OCI-LY1 (cell line): ENCODE measurements at regions not wholly inside any gene's neighbourhood (a gene's known extent, or its start where the extent isn't known, plus 50 kb on each side); places are given as distances from the start of the nearest gene placed in this dataset.

Experiments used
- H2AFZ ChIP-seq: fragments of 200-600 bp; sonication (generic), shearing (Covaris generic); 2 replicates; pipeline ENCODE4 v1.6.0; 2014; ENCODE audit warnings: antibody characterized with exemption, mild to moderate bottlenecking, low read length
- H3F3A ChIP-seq: fragments of 200-600 bp; sonication (generic), shearing (Covaris generic); 2 replicates; pipeline ENCODE4 v1.6.0; 2014; ENCODE audit warnings: mild to moderate bottlenecking, antibody characterized with exemption, low read length, moderate library complexity; ENCODE audit not compliant: insufficient read depth
- H3K27ac ChIP-seq: fragments of 200-600 bp; sonication (generic); 2 replicates; pipeline ENCODE4 v1.5.1; 2014; ENCODE audit warnings: low read length, mixed run types, mild to moderate bottlenecking, low read depth; ENCODE audit not compliant: poor library complexity, severe bottlenecking
- H3K27me3 ChIP-seq: fragments of 200-600 bp; sonication (generic); 2 replicates; pipeline ENCODE4 v1.6.0; 2014; ENCODE audit warnings: antibody characterized with exemption, mild to moderate bottlenecking, low read length, moderate library complexity; ENCODE audit not compliant: insufficient read depth
- H3K36me3 ChIP-seq: fragments of 200-600 bp; sonication (generic); 2 replicates; pipeline ENCODE4 v1.6.1; 2014; ENCODE audit warnings: mild to moderate bottlenecking, antibody characterized with exemption, low read length, moderate library complexity, mixed read lengths; ENCODE audit not compliant: insufficient read depth
- H3K4me1 ChIP-seq: fragments of 200-600 bp; sonication (generic); 2 replicates; pipeline ENCODE4 v1.5.1; 2014; ENCODE audit warnings: mild to moderate bottlenecking, low read length, moderate library complexity; ENCODE audit not compliant: insufficient read depth, severe bottlenecking
- H3K4me2 ChIP-seq: fragments of 200-600 bp; sonication (generic), shearing (Covaris generic); 2 replicates; pipeline ENCODE4 v1.6.1; 2014; ENCODE audit warnings: low read length
- H3K4me3 ChIP-seq: fragments of 200-600 bp; sonication (generic); 2 replicates; pipeline ENCODE4 v1.5.1; 2014; ENCODE audit warnings: low read length, low read depth, mild to moderate bottlenecking, mixed read lengths; ENCODE audit not compliant: poor library complexity, severe bottlenecking
- H3K79me2 ChIP-seq: fragments of 200-600 bp; shearing (Covaris generic); 2 replicates; pipeline ENCODE4 v1.6.1; 2016; ENCODE audit warnings: mixed run types, low read length, mixed read lengths; ENCODE audit not compliant: insufficient read depth
- H3K9ac ChIP-seq: fragments of 200-600 bp; sonication (generic), shearing (Covaris generic); 2 replicates; pipeline ENCODE4 v1.6.1; 2014; ENCODE audit warnings: mild to moderate bottlenecking, low read length, mixed read lengths
- H3K9me2 ChIP-seq: fragments of 200-600 bp; sonication (generic), shearing (Covaris generic); 2 replicates; pipeline ENCODE4 v1.6.1; 2014; ENCODE audit warnings: low read depth, mild to moderate bottlenecking, low read length, mixed read lengths
- H3K9me3 ChIP-seq: fragments of 200-600 bp; shearing (Covaris generic); 2 replicates; pipeline ENCODE4 v1.6.1; 2014; ENCODE audit warnings: low read length, mixed read lengths
- H4K20me1 ChIP-seq: fragments of 200-600 bp; sonication (generic), shearing (Covaris generic); 2 replicates; pipeline ENCODE4 v1.6.0; 2016; ENCODE audit warnings: mild to moderate bottlenecking, low read length; ENCODE audit not compliant: insufficient read depth
- EZH2 ChIP-seq: fragments of 200-600 bp; sonication (generic), shearing (Covaris generic); IDR thresholded peaks from 2 replicates; pipeline ENCODE4 v1.8.0; 2017; ENCODE audit warnings: borderline replicate concordance, mixed run types, mild to moderate bottlenecking, antibody characterized with exemption, low read length, moderate library complexity, mixed read lengths
- TF ChIP-seq, protein P1 (sequence below): fragments of 200-600 bp; sonication (generic), shearing (Covaris generic); IDR thresholded peaks from 2 replicates; pipeline ENCODE4 v1.5.1; 2017; ENCODE audit warnings: mild to moderate bottlenecking, antibody characterized with exemption, low read length, moderate library complexity, mixed read lengths

GRCh38 chr14:88962356-88962755, 137.9 kb downstream of the TTC8 start:
- H3K9ac ChIP-seq, result no peak overlapping the region
- TF ChIP-seq, protein P1, sequence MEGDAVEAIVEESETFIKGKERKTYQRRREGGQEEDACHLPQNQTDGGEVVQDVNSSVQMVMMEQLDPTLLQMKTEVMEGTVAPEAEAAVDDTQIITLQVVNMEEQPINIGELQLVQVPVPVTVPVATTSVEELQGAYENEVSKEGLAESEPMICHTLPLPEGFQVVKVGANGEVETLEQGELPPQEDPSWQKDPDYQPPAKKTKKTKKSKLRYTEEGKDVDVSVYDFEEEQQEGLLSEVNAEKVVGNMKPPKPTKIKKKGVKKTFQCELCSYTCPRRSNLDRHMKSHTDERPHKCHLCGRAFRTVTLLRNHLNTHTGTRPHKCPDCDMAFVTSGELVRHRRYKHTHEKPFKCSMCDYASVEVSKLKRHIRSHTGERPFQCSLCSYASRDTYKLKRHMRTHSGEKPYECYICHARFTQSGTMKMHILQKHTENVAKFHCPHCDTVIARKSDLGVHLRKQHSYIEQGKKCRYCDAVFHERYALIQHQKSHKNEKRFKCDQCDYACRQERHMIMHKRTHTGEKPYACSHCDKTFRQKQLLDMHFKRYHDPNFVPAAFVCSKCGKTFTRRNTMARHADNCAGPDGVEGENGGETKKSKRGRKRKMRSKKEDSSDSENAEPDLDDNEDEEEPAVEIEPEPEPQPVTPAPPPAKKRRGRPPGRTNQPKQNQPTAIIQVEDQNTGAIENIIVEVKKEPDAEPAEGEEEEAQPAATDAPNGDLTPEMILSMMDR, result no peak
- TF ChIP-seq EZH2, result no peak
- no peaks in the 10 kb centered on the region for H3K36me3 ChIP-seq
- H3K9me3 ChIP-seq, result no peaks in the 10 kb centered on the region
- no peaks in the 10 kb centered on the region for H3F3A ChIP-seq
- H3K27ac ChIP-seq, result no peak overlapping the region
- H3K4me2 ChIP-seq, result no peak overlapping the region
- no peaks in the 10 kb centered on the region for H3K4me1 ChIP-seq
- H3K9me2 ChIP-seq, result no peaks in the 10 kb centered on the region
- no peak overlapping the region for H3K4me3 ChIP-seq
- no peaks in the 10 kb centered on the region for H4K20me1 ChIP-seq
- H3K79me2 ChIP-seq, result no peaks in the 10 kb centered on the region
- no peaks in the 10 kb centered on the region for H3K27me3 ChIP-seq
- no peak overlapping the region for H2AFZ ChIP-seq

DNA sequence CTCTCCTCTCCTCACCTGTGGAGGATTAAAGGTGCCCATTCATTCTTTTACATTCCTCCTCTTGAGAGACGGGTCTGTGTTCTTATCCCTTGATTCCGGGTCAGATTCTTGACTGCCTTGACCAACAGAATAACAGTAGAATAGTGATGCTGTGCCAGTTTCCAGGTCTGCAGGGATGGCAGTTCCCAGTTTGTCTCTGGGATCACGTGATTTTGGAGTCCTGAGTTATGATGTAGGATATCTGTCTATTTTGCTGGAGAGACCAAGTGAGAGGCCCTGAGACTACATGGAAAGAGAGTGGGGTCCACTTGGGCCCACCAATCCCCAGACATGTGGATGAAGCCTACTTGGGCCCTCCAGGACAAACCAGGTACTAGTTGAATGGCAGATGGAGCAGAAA, 142.8 kb downstream of the TTC8 start:
- Histone ChIP-seq H3K4me3 (no peak overlapping the region), H3K4me1 (no peaks in the 10 kb centered on the region), H3F3A (no peaks in the 10 kb centered on the region), H4K20me1 (no peaks in the 10 kb centered on the region), H3K4me2 (no peak overlapping the region), H2AFZ (no peak overlapping the region), H3K9ac (no peak overlapping the region), H3K36me3 (no peaks in the 10 kb centered on the region), H3K27ac (no peak overlapping the region), H3K27me3 (no peaks in the 10 kb centered on the region; the same call in 1 of the 2 replicates), H3K79me2 (no peaks in the 10 kb centered on the region), H3K9me3 (no peaks in the 10 kb centered on the region), H3K9me2 (no peaks in the 10 kb centered on the region)
- TF ChIP-seq, protein P1, result no peak
- no peak for TF ChIP-seq EZH2

DNA sequence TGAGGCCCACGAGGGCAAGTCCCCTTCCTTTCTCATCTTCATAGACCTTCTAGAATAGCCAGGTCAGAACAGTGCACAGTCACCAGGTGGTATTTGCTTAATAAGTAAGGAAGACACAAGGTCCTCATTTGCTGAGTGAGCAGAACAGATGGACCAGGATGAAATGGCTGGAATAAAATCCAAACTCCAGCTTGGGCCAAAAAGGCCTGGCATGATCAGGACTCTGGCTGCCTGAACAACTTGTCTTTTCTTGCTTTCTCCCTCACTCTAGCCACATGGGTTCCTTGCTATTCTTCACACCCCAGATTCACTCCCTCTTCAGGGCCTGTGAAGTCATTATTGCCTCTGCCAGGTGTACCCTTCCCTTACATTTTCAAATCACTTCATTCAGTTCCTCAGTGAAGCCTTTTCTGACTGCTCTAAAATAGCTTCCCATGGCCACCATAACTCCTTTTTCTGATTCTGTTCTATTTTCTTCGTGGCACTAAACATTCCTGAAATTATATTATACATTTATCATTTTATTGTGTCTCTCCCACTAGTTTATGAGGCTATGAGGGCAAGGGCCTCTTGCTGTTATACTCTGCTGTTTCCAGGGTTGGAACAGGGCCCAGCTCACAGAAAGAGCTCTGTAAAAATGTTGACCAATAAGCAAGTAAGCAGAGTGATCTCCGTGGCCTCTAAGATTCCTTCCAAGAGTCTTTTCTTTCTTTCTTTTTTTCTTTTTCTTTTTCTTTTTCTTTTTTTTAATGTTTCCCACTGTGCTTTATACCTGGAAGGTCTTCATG, 150.8 kb downstream of the TTC8 start:
- H3K4me2 ChIP-seq, result no peak overlapping the region
- no peaks in the 10 kb centered on the region for H3K9me3 ChIP-seq
- H3K27ac ChIP-seq, result no peak overlapping the region
- H3K79me2 ChIP-seq, result no peaks in the 10 kb centered on the region
- H3K27me3 ChIP-seq, result no peaks in the 10 kb centered on the region
- H3K9me2 ChIP-seq, result no peaks in the 10 kb centered on the region
- TF ChIP-seq, protein P1, result no peak
- TF ChIP-seq EZH2, result no peak
- H3F3A ChIP-seq, result no peaks in the 10 kb centered on the region
- no peak overlapping the region for H2AFZ ChIP-seq
- no peaks in the 10 kb centered on the region for H3K36me3 ChIP-seq
- H3K4me1 ChIP-seq, result no peaks in the 10 kb centered on the region
- H3K9ac ChIP-seq, result no peak overlapping the region
- H3K4me3 ChIP-seq, result no peak overlapping the region
- no peaks in the 10 kb centered on the region for H4K20me1 ChIP-seq
